ENCODE measurements at regions not wholly inside any gene's neighbourhood (a gene's known extent, or its start where the extent isn't known, plus 50 kb on each side); places are given as distances from the start of the nearest gene placed in this dataset.

DNA sequence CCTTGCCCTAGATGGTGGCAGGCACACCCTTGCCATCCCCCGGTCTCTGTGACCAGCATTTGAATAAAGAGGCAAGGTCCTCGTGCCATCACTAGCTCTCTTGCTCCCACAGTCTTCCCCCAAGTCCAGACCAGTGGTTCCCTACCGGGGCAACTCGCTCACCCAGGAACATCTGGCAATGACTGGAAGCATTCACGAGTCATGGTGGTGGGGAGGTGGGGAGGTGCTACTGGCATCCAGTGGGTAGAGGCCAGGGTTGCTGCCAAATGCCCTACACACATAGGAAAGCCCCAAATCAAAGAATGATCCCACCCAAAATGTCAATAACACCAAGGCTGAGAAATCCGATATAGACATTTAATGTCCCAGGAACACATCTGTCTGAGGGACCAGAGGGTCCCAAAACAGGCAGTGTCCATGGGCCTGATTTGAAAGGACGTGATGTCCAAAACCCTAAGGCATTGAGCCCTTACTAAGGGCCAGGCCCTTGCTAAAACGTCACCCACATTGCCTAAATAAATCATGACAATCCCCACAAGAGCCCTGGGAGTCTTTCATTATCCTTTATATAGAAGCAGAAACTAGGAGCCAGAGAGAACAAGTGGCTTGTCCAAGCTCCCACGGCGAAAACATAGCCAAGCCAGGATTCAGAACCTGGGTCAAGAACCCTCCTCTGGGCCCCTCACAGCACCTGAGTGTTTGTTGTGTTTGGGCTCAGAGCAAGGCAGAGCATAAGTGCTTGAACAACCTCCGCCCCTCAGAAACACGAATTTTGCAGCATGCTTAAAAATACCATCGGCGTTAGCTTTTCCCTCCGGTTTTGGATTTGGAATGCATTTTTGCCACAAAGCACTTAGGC is 119.3 kb upstream of the WWC1 start:
- Histone ChIP-seq H3K9me3 (ENCODE audit: control insufficient read depth, insufficient read depth, low read length) (no peaks in the 10 kb centered on the region), H3K36me3 (ENCODE audit: control insufficient read depth, insufficient read depth, low read length) (no peaks in the 10 kb centered on the region), H3K4me3 (ENCODE audit: low read length) (no peak overlapping the region), H3K27me3 (ENCODE audit: control insufficient read depth, insufficient read depth, low read length) (no peaks in the 10 kb centered on the region), H3K4me1 (ENCODE audit: control insufficient read depth, insufficient read depth, low read length) (peaks cover 3% of the 10 kb centered on the region), H3K27ac (ENCODE audit: low read length) (no peak overlapping the region)
- DNase-seq (no peak), ATAC-seq (no peak)
- Mint-ChIP-seq H3K27ac (no peak overlapping the region), H3K4me3 (no peak overlapping the region), H3K4me1 (no peaks in the 10 kb centered on the region), H3K9me3 (no peaks in the 10 kb centered on the region), H3K36me3 (no peaks in the 10 kb centered on the region), H3K27me3 (ENCODE audit: low read depth in 2 of 2) (peaks cover 10 to 16% of the 10 kb centered on the region in 2 donors)
- intact Hi-C loops (cut with micrococcal nuclease) = no loop called here
- WGBS (ENCODE audit: insufficient coverage) = 77% methylated on average over 12 of the region's 15 CpGs
- TF ChIP-seq, protein P1, sequence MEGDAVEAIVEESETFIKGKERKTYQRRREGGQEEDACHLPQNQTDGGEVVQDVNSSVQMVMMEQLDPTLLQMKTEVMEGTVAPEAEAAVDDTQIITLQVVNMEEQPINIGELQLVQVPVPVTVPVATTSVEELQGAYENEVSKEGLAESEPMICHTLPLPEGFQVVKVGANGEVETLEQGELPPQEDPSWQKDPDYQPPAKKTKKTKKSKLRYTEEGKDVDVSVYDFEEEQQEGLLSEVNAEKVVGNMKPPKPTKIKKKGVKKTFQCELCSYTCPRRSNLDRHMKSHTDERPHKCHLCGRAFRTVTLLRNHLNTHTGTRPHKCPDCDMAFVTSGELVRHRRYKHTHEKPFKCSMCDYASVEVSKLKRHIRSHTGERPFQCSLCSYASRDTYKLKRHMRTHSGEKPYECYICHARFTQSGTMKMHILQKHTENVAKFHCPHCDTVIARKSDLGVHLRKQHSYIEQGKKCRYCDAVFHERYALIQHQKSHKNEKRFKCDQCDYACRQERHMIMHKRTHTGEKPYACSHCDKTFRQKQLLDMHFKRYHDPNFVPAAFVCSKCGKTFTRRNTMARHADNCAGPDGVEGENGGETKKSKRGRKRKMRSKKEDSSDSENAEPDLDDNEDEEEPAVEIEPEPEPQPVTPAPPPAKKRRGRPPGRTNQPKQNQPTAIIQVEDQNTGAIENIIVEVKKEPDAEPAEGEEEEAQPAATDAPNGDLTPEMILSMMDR (IDR thresholded peaks at IDR 0.05) = no peak

DNA sequence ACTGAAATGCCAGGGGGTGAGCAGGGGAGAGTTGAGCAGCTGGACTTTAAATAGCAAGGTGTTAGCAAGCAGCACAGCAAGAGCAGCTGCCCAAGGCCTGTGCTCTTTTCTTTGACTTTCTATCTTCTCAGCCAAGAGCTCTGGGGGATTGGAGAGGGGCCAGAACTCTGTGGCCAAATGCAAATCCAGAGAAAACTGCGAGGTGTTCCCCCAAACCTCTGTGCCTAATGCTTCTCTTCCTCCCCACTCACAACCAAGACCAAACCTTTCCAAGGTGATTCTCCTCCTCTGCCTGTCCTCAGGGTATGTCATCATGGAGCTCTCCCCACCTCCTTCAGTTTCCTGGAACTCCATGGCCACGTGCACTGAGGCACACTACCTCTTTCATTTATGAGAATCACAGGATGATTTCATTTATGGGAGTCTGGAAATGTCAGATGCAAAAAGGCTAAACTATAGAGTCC is 118.7 kb upstream of the WWC1 start:
- 34% methylated on average over 2 of the region's 2 CpGs for whole genome bisulfite sequencing (ENCODE audit: insufficient coverage)
- Histone ChIP-seq H3K9me3 (ENCODE audit: control insufficient read depth, insufficient read depth, low read length) (no peaks in the 10 kb centered on the region), H3K27me3 (ENCODE audit: control insufficient read depth, insufficient read depth, low read length) (no peaks in the 10 kb centered on the region), H3K27ac (ENCODE audit: low read length) (no peak overlapping the region), H3K4me1 (ENCODE audit: control insufficient read depth, insufficient read depth, low read length) (no peaks in the 10 kb centered on the region), H3K4me3 (ENCODE audit: low read length) (no peak overlapping the region), H3K36me3 (ENCODE audit: control insufficient read depth, insufficient read depth, low read length) (no peaks in the 10 kb centered on the region)
- DNase-seq (no peak), ATAC-seq (no peak)
- peaks cover 10 to 16% of the 10 kb centered on the region in 2 donors for H3K27me3 Mint-ChIP-seq (ENCODE audit: low read depth in 2 of 2)
- no peak overlapping the region for H3K27ac Mint-ChIP-seq
- no peaks in the 10 kb centered on the region for H3K9me3 Mint-ChIP-seq
- H3K4me1 Mint-ChIP-seq = no peaks in the 10 kb centered on the region
- H3K4me3 Mint-ChIP-seq = no peak overlapping the region
- no peaks in the 10 kb centered on the region for H3K36me3 Mint-ChIP-seq
- intact Hi-C loops (cut with micrococcal nuclease) = no loop called here
- TF ChIP-seq, protein P1 (IDR thresholded peaks at IDR 0.05) = no peak

DNA sequence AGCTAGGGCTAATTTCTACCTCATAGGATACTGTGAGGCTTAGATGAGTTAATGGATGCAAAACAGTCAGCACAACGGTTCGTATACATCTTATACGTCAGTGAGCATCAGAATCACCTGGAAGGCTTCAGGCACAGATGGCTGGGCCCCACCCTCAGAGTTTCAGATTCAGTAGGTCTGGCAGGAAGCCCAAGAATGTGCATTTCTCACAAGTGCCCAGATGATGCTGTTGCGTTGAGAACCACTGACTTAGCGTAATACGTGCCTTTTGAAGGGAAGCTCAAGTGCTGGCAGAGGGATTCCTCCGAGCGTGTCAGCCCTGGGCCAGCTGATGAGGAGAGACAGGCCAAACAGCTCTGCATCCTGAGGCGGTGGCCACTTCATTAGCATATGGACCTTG is 117.1 kb upstream of the WWC1 start:
- intact Hi-C loops (cut with micrococcal nuclease) = no loop called here
- no peaks in the 10 kb centered on the region for H3K4me1 Mint-ChIP-seq
- no peak overlapping the region for H3K27ac Mint-ChIP-seq
- DNase-seq (no peak), ATAC-seq (no peak)
- 80% methylated on average over 9 of the region's 9 CpGs for WGBS (ENCODE audit: insufficient coverage)
- peaks cover 8 to 16% of the 10 kb centered on the region in 2 donors for H3K27me3 Mint-ChIP-seq (ENCODE audit: low read depth in 2 of 2)
- no peak overlapping the region for H3K4me3 ChIP-seq (ENCODE audit: low read length)
- no peaks in the 10 kb centered on the region for H3K36me3 Mint-ChIP-seq
- no peaks in the 10 kb centered on the region for H3K36me3 ChIP-seq (ENCODE audit: control insufficient read depth, insufficient read depth, low read length)
- TF ChIP-seq, protein P1 (IDR thresholded peaks at IDR 0.05) = no peak
- no peaks in the 10 kb centered on the region for H3K9me3 Mint-ChIP-seq
- H3K27ac ChIP-seq (ENCODE audit: low read length) = no peak overlapping the region
- H3K9me3 ChIP-seq (ENCODE audit: control insufficient read depth, insufficient read depth, low read length) = no peaks in the 10 kb centered on the region
- no peaks in the 10 kb centered on the region for H3K27me3 ChIP-seq (ENCODE audit: control insufficient read depth, insufficient read depth, low read length)
- no peak overlapping the region for H3K4me3 Mint-ChIP-seq
- no peaks in the 10 kb centered on the region for H3K4me1 ChIP-seq (ENCODE audit: control insufficient read depth, insufficient read depth, low read length)

DNA sequence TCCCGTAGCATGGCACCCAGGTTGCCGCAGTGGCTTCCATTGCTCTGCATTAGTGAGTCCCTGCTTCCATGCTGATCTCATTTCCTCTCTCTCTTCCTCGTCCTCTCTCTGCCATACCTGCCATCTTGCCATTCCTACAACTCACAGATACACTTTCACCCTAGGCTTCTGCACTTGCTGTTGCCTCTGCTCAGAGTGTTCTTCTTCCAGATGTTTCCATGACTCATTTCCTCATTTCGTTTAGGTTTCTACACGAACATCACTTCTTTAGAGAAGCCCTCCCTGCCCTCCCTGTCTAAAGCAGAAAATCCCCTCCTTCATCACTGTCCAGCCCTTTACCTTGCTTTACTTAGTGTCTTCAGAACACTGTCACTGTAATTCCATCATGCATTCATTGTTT is 115.2 kb upstream of the WWC1 start:
- Mint-ChIP-seq H3K9me3 (no peaks in the 10 kb centered on the region), H3K36me3 (no peaks in the 10 kb centered on the region), H3K4me3 (no peak overlapping the region), H3K27me3 (ENCODE audit: low read depth in 2 of 2) (no peaks in the 10 kb centered on the region), H3K4me1 (no peaks in the 10 kb centered on the region), H3K27ac (no peak overlapping the region)
- H3K4me3 ChIP-seq (ENCODE audit: low read length) = no peak overlapping the region
- no peak for DNase-seq
- H3K36me3 ChIP-seq (ENCODE audit: control insufficient read depth, insufficient read depth, low read length) = no peaks in the 10 kb centered on the region
- H3K27ac ChIP-seq (ENCODE audit: low read length) = no peak overlapping the region
- H3K4me1 ChIP-seq (ENCODE audit: control insufficient read depth, insufficient read depth, low read length) = no peaks in the 10 kb centered on the region
- TF ChIP-seq, protein P1 (IDR thresholded peaks at IDR 0.05) = no peak
- no peaks in the 10 kb centered on the region for H3K27me3 ChIP-seq (ENCODE audit: control insufficient read depth, insufficient read depth, low read length)
- 42% methylated on average over 5 of the region's 5 CpGs for WGBS (ENCODE audit: insufficient coverage)
- intact Hi-C loops (cut with micrococcal nuclease) = no loop called here
- H3K9me3 ChIP-seq (ENCODE audit: control insufficient read depth, insufficient read depth, low read length) = no peaks in the 10 kb centered on the region
- ATAC-seq = no peak

All from natural killer cell (primary cell).